Activated CD8-positive, alpha-beta memory T cell treated with anti-CD3 and anti-CD28 coated beads for 48 hours (primary cell): ENCODE measurements at regions not wholly inside any gene's neighbourhood (a gene's known extent, or its start where the extent isn't known, plus 50 kb on each side); places are given as distances from the start of the nearest gene placed in this dataset.

Experiments
- DNase-seq, 3 experiments: peaks; one replicate each; pipeline ENCODE4 v3.0.0-alpha.2; 2020; ENCODE audit warnings: low read depth in 2 of 3, low spot score in 2 of 3

DNA sequence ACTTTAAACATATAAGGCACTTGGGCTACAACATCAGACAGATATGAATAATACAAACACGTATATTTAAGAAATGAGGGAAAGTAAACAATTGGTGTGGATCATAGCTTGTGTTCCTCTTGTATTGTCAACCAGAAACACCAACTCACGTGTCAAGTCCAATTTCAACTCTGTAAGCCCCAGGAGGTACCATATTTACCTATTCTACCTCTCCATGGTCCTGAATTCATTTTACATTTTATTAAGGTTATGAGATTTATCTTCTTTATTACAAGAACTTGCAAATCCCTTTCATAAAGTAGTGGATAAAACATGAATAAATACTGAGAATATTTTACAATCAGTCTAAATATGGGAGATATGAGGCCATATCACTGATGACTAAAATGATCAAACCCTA, 501.6 kb downstream of the MAT2B start:
- DNase-seq: no peak

DNA sequence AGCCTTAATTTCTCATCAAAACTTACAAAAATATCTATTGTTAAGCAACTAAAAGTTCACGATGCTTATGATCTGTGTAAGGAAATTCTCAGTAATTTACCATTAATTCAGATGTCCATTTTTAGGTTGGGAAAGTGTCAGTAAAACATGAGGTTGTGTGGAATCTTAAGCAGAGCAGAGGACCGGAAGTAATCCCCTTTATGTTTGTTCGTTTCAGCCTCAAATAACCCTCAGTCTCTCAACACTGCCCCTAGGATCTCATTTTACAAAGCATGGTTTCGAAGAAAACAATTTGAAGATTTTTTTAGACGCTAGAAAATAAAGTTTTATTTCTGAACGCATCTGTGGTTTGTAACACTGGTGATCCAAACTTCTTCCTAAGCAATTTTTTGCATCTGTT, 504.2 kb downstream of the MAT2B start:
- no peak for DNase-seq

DNA sequence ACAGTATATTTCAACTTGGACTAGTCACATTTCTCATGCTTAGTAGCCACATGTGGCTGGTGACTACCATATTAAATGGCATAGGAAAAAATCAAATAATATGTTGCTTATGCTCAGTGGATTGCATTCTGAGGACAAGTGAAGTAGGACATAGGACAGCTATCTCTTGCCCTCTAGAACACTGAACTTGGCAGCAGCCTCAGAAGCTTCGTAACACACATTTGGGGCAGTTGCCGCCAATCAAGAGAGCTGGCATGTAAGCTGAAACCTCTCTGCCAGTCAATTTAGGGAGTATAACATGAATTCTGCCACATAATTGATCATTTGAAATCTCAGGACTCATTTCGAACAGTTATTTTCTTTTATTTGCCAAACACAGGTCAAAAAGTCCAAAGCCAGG, 505.5 kb downstream of the MAT2B start:
- DNase-seq: no peak

DNA sequence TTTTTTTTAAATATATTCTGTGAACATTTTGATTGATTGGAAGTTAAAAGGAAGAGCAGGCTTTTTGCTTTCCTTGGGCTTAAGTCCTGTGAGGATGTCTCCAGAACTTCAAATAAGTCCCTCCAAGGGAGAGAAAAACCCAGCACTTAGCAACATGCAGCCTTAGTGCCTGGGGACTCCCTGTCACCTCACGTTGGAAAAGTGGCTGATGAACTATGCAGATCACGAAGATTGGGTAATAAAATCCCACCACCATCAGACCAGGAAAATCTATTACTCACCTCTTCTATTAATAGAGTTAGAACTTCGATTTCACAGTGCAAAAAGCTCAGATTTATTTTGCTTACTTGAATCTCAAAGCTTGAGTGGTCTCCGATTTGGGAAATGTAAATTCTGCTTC, 507.0 kb downstream of the MAT2B start:
- no peak for DNase-seq

DNA sequence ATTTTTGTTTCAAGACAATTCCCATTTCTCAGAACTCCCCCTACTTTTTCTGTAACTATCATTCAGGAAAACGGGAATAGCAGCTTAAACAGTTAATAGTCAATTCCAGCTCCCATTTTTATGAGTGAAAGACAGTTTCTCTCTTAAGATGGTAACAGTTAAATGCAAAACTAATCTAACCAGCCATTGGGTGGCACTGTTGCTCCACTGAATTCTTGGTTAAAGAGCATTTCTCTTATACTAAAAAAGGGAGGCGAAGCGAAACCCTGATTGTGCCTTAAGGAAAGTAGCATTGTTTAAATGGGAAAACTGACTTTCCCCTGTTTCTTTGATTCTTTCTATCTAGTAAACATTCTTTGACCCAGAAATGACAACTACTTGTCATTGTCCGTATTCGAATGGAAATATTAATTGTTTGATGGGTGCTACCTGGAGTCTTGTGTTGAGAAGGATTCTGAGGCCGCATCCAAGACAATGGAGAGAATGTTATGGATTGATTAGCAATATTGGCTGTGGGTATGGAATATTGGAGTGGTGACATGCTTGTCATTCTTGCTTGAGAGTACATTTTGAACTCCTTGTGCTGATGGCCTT, 507.8 kb downstream of the MAT2B start:
- no peak for DNase-seq

DNA sequence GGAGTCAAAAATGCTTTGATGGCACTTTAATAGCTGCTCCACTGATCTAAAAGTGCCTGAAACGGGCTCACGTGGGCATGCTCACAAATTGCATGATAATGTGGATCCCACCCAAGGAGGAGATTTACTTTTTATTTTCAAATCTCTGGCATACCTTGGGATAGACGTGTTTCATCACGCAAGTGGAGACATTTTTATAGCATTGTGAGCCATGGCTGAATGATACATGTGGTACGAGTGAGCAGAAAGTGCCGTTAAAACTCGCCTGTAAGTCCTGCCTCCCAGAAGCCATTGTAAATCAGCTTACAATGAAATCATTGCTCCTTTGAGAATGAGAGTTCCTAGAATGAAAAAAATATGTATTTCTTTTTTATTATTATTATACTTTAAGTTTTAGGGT, 514.7 kb downstream of the MAT2B start:
- no peak for DNase-seq

DNA sequence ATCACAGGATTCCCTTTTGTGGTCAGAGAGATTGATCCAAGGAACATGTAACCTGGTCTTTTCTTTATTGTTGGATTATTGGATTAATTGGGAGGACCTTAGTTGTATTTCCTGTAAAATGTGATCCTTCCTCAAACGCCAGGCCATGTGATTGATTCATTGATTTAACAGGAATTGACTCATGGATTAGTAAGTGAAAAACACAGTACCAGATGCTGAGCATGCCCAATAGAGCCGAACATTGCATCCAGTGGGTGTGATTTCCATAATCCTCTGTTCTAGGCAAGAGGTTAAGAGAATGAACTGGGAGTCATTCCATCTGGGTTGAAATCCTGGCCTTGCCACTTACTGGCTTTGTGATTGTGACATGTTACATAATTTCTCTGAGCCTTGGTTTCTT, 522.3 kb downstream of the MAT2B start:
- no peak for DNase-seq

DNA sequence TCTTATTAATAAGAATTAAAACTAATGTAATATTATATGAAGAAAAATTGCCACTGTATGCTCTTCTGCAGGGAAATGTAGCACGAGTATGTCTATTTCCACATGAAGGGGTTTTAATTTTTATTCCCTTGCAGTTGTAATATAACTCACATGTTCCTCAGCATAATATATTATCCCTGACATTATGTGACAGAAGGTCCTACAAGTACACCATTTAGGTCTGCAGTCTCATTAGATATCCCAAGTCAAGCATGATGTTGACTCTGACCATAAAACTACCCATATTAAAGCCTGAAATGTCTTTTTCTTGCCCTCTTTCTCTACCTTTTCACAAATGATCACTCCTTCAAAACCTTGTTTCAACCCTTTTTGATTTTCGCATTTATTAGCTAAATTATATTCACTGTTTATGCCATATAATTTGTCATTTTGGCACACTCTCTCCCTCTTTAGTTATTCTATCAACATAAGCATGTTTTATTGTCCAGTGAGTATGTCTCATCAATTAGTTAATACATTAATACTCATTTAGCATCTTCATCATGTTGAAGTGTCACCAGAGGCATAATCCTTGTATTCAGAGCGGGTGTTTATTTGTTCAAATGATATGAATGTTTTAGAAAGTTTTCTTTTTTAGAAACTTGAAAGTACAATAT, 532.8 kb downstream of the MAT2B start:
- no peak for DNase-seq

DNA sequence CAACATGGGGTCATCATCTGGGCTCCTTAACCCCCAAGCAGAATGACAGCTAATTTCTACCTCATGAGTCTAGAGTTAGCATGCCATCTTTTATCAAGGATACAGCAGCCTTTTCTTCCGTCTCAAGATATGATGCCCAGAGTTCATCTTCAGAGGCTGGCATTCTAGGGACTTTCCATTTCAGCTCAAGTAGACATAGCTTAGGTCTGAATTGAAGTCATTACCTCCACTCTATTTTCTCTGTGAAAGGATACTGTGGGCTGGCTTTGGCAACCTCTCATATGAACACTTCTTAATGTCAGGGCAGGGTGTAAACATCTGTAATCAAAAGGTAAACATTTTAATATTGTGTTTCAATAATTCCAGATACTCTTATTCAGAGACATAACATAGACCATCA, 535.7 kb downstream of the MAT2B start:
- DNase-seq: no peak

DNA sequence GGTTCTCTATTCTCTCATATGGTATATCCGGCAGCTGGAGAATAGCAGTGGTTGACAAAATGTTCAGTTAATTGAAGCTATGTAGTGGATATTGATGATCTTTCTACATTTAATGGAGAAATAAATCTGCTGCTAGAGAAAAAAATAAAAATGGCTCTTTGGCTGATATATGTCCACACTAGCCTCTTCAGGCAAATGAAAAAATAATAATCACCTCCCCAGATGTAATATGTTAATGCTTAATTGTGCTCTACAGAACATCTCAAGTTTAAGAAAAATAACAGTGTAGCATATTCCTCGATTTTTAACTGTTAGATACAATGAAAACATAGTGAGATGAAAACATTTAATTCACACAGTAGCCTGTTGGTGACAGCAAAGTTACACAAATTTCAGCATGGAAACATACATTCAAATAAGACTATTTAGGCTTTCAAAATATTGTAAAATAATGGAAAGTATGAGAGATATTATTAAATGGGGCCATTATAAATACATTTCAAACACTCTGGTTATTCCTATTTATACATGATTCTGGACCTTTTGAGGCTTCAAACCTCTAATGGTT, 543.0 kb downstream of the MAT2B start:
- no peak for DNase-seq

DNA sequence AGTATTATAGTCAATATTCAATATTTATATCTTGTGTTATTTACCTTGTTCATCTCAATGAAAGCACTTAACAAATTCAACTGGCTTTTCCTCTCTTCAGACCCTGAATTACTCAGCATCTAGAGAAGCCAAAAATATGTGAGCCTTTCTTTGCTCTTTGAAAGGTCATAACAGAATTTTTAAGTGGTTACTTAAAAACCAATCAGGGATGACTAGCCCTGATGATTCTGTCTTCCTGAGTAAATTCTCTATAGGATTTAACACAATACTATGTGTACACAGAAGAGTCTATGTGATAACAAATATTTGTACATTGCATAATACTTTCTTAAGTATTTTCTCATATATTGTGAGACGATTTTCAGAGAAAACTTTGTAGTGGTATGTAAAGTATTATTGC, 546.3 kb downstream of the MAT2B start:
- no peak for DNase-seq

DNA sequence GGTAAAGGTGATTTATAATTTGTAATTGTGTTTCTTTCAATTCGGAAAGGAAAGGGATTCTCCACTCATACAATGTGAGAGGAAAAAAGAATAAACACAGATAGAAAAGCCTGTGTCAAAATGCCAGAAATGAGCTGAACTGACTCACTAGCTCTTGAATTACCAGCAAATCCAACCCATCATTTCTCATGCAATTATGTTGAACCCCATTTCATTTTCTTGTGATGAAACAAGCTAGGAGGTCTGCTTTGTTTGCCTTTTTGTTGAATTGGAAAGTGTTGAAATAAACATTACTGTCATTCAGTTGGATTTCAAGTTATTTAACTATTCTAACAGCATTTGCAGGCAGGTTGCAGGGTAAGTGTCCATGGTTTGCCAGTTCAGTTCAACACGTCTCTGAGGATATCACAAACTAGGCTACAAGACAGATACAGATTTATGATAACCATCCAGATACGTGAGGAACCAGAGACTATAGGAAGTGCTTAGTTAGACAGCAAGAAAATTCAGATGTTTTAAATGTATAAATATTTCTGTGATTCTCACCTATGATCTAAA, 547.2 kb downstream of the MAT2B start:
- no peak for DNase-seq

DNA sequence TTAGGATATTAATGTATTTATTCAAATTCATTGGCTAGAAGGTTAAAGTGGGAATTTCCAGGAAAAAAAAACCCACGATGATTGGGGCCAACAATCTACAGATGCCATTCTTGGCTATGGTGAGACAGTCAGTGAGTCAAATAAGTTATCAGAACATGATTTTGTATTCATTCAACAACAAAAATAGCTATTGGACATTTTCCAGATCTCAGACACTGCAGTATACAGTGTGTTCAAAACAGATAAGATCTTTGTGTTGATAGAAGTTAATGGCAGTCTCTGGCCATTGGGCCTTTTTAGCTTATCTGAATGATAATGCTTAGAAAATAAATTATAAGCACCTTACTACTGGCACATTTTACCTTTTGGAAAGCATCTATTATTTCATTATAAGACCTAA, 547.7 kb downstream of the MAT2B start:
- no peak for DNase-seq

DNA sequence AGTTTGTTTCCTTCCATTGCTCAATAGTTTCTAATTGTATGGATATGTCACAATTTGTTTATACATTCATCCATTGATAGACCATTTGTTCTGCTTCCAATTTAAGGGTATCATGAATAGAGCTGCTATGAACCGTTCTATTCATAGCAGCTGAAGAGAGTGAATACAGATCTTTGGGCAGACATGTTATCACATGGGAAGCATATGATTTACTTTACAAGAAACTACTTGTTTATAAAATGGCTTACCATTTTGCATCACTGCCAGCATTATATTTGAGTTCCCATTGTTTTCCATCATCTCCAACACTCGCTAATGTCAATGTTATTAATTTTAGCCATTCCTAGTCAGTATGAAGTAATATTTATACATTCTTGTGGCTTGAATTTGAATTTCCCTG, 549.0 kb downstream of the MAT2B start:
- no peak for DNase-seq

DNA sequence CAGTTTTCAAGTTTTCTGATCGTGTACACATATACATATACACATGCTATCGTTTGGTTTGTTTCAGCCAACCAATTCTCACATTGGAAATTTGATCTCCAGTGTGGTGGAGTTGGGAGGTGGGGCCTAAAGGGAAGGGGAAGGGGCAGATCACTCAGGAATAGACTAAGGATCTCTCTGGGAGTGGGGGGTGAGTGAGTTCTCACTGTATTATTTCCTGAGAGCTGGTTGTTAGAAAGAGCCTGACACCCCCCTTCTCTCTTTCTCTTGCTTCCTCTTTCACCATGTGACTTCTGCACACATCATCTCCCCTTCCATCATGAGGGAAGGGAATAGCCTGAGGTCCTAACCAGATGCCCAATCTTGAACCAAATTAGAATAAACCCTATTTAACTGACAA, 551.7 kb downstream of the MAT2B start:
- no peak for DNase-seq

DNA sequence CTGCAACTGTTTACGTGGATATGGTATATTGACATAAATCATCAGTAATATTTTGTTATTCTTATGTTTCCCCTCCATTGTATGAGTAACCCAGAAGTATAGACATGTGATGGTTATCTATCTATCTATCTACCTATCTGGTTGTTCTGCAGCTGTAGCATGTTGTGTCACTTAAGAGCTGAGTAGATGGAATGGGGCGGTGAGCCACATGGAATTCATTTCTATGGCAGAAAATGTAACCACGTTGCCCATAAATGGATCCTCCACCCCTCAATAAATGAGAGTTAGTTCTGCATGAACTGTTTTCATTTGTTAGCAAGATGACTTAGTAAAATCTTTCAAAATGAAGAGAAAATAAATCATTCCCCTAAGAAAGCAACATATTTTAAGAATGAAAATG, 553.2 kb downstream of the MAT2B start:
- DNase-seq: no peak

DNA sequence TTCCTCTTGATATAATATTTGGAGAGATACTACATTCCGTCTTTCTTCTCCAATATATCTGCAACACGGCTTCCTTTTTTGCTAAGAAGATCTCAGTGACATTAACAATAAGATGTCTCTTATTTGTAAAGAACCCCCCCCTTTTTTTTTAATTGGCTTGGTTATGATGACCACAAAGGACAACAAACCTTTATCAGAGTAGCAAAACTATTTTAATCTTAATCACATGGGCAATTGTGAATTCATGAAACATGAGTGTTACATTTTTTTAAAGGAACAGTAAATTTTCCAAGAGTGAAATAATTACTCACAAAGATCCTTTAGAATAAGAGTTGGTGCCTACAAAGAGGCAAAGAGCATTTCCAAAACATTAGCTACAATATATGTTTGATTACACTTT, 554.1 kb downstream of the MAT2B start:
- no peak for DNase-seq

DNA sequence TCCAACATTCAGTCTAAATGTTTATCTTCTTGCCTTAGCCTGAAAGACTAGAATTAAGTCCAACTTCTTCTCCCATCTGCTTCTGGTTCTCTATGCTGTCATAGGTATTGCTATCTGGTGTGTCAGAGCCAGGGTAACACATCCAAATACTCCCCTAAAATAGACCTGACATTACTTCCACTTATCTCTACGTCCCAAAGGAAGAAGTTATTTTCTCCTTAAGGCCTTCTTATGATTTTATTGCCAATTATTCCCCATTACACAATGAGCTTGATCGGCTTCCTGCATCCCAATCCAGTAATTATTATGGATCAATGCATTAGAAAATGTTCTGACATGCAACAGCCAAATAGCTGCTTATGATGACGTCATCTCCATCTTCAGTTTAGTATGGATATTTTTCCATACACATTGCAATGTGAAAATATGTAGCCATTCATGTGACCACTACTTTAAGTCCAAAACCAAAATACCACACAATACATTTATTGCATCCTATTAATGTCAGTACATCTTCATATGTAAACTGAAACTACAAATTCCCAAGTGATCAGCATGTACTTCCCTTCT, 555.5 kb downstream of the MAT2B start:
- DNase-seq: no peak

DNA sequence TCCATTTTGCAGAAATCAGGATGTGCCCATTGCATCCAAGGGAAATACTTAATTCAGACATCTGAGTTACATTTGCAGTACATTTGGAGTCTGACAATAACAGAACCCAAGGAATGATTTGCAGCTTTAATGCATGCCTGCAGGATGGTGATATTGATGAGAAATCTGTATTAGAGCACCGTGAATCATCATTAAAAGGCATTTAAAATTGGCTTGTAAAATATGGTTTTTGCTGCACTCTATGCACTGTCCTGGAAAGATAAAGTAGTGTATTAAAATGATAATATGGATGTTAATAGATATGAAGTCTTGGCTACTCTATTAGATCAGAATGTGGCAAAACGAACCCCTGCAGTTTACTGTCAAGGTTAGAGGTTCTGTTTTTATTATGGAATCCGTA, 556.9 kb downstream of the MAT2B start:
- no peak for DNase-seq

DNA sequence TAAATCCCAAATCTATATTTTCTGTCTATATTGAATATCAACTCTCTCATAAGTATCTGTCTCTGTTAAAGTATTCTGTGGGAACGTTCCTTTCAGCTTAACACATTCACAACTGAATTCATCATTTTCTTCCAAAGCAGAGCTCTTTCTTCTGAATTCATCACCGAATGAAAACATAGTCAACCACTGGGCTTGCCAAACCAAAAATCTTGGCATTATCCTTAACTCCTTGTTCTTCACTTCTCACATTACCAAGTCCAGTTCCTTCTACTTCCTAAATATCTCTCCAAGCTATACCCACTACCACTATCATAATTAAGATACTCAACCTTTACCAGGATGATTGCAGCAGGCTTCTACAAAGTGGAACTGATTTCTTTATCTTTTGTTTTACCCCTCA, 559.8 kb downstream of the MAT2B start:
- DNase-seq: no peak

DNA sequence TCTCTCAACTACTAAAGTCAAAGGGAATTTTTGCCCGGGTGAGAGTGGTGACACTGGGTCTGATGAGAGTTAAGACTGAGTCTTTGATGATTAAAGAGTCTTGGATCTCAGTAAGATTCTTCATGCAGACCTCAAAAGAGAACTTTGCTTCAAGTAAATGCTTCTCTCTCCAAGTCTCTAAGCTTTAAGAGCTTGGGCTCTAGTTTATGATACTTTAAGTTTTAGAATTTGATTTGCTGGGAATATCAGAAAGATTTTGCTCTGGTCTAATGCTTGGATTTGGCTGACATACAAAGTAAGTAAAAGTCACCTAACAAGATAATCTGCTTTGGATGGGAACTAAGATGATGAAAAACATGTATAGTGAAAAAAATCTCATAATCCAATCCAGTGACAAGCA, 566.3 kb downstream of the MAT2B start:
- DNase-seq: no peak

DNA sequence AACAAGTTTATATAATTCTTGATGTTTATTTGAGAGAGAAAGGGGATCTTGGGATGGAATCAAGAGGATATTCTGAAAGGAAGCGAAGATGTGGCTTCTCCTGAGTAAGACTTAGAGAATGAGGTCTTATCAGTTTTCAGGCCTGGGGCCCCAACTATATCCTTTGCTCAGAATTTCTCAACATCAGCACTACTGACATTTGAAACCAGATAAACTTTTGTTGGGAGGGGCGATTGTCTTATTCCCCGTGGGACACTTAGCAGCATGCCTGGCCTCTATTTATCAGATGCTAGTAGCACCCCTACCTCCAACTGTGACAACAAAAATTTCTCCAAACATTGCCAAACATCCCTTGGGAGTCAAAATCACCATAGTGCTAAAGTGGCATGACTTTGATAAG, 567.7 kb downstream of the MAT2B start:
- no peak for DNase-seq

DNA sequence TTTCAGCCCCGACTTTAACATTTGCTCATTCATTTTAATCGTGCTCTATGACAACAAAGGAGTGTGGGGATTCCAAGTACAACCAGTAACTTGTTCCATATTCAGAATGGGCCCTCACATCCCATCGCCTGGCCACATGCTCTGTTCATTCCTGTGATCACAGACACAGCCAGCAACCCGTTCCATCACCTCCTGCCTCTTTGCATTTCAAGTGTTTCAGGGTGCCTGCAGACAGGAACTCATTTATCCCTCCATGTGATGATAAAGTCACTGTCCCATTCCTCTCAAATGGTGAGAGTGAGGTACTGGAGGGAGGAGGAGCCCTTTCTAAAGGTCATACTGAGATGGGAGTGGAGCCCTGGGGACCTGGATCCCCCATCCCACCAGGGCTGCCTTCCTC, 571.1 kb downstream of the MAT2B start:
- DNase-seq: no peak
